ENCODE measurements at regions not wholly inside any gene's neighbourhood (a gene's known extent, or its start where the extent isn't known, plus 50 kb on each side); places are given as distances from the start of the nearest gene placed in this dataset.
A peak's percentile ranks its signal among the peaks of the same experiment; 100 is the strongest.

GRCh38 chr1:209510063-209510462 lies 73.5 kb upstream of the CAMK1G start:
- no peak for DNase-seq (ENCODE audit: low spot score)

GRCh38 chr1:209511169-209511568 lies 72.3 kb upstream of the CAMK1G start:
- DNase-seq (ENCODE audit: low spot score) = no peak

DNA sequence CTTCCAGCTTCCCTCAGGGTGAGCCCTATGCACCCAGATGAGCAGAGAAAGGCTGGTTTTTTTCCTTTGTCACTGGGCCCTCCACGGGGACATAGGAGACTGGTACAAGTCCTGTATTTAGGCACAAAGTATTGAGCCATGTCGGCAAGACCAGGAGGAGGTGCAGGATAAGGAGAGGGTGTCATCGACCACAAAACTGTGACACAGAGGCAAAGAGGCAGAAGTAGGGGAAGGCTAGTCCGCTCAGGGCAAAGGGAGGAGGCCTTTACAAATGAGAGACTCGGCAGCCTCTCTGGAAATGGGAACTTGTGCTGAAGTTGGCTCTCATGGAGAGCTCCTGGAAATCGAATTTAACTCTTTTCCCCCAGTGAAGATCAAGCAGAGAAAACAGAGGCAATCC lies 70.7 kb upstream of the CAMK1G start:
- DNase-seq (ENCODE audit: low spot score) = no peak

DNA sequence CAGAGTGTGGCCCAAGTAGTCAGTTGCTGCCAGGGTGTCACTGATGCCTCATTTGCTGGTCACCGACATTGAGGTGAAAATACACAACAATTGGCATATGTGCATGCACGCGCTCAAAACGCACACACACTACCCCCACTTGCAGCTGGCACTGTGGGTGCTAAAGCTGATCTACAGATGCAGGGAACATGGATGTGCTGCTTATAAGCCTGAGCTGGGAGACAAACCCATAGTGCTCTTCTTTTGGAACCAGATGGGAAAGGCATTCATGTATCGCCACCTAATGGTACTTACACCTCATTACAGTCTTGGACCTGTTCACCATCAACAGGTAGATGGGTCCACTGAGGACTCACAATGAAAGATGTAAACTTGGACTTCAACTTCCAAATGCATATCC lies 70.3 kb upstream of the CAMK1G start:
- DNase-seq (ENCODE audit: low spot score) = peak; percentile 55

DNA sequence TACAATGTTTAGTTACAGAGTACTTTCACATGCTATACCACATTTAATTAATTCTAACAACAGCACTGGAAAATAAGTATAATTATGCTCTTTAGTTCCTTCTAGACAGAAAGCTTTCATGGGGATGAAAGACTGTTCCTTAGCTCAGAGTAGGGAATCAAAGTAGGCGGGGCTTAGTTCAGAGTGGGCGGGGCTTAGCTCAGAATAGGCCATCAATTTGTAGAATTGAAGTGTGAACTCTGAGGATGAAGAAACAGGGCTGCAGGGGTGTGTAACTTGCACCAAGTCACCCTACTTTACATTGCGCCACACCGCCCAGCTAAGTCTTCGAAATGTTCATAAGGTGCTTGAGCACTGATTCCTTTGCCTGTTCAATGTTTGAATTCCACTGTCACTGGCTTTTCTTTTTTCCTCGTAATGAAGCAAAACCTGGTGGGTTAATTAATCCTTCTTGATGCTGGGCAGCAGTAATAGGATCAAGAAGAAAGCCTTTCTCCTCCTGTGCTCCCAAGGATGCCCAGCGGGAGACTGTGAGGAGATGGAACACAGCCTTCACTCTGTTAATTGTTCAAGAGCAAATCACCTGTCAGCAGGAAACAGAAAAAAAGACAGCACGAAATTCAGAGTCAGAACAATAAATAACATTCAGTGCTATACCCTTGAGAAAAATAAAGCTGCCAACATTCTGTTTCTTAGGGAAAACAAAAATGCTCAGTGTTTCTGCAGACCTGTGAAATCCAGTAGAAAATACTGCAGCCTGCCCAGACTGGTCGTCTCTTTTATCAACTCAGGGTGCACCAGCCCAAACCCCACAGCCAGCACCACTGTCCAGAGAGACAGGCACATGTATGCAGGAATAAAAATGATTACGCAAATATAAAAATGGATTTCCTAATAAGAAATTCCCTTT lies 66.5 kb upstream of the CAMK1G start:
- no peak for DNase-seq (ENCODE audit: low spot score)

DNA sequence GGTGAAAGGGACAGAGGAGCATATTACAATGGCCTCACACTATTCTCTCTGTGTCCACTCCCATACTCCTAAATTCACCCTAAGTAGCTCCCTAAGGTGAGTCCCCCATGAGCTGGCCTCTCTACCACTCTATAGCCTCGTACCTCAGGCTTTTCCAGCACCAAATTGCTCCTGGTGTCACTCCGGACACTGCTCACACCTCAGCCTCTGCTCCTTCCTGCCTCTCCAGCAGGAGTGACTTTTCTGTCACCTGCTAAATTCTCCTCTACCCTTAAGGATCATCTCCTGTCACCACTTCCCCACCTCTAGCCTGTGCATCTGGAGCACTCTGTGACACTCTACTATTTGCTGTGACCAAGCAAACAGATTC lies 65.8 kb upstream of the CAMK1G start:
- no peak for DNase-seq (ENCODE audit: low spot score)

- no peak for DNase-seq (ENCODE audit: low spot score)
These were observed 63.7 kb upstream of the CAMK1G start for GRCh38 chr1:209519786-209520185.

GRCh38 chr1:209522826-209523225 lies 60.7 kb upstream of the CAMK1G start:
- no peak for DNase-seq (ENCODE audit: low spot score)

GRCh38 chr1:209526137-209526536 lies 57.4 kb upstream of the CAMK1G start:
- no peak for DNase-seq (ENCODE audit: low spot score)

DNA sequence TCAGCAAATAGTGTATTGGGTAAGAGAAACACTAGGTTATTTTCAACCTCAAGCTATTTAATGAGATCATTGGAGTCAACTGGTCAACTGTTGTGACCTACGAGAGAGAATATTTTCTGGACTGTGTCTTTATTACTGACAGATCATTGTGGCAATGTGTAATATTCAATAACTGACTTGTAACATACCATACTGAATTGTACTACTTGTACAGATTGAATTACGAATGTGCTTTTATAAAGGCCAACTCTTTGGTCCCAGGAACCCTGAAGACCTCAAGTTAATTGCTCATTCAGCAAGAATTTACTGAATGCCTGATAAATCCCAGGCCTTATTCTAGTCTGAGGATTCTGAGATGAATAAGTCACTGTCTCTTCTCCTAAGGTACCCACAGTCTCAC lies 56.1 kb upstream of the CAMK1G start:
- no peak for DNase-seq (ENCODE audit: low spot score)

DNA sequence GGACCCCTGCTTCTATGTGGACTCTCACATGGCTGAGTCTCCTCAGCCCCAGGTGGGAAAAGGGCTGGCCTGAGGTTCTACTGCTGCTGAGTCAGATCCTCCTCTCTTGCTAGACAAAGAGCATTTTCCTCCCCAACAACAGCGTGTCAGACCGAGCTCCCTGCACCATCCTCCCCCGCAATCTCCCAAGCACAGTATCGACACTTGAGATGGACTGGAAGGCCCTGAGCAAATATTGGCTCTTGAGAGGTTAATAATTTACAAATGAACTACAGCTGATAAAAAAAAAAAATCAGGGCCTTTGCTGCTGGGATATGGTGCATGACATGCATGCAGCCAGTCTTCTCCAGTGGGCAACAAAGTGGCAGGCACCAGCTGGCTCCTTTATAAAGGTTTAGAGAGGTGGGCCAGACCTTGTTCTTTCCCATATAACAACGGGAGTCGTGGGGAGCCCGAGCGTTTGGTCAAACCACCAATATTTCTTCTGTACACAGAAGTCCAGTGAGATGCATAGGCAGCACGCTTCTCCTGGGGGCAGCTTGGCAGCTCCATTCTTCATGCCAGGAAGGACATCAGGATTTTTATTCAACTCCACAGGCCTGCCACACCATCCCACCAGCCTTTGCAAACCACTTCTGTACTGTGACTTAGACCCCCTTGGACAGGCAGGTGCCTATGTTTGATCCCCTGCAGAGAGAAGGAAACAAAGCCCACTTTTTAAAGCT lies 55.4 kb upstream of the CAMK1G start:
- no peak for DNase-seq (ENCODE audit: low spot score)

DNA sequence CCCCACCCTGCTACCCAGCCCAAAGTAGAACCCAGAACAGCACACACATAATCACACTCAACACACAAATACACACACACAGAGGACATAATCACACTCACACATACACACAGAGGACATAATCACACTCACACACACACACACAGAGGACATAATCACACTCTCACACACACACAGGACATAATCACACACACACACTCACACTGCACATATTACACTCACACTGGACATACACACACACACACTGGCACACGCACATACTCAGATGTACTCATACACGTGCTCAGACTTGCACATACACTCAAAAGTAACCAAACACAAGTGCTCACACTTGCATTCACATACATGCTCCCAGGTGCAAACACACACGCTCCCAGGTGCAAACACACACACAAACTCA lies 54.3 kb upstream of the CAMK1G start:
- DNase-seq (ENCODE audit: low spot score) = no peak

DNA sequence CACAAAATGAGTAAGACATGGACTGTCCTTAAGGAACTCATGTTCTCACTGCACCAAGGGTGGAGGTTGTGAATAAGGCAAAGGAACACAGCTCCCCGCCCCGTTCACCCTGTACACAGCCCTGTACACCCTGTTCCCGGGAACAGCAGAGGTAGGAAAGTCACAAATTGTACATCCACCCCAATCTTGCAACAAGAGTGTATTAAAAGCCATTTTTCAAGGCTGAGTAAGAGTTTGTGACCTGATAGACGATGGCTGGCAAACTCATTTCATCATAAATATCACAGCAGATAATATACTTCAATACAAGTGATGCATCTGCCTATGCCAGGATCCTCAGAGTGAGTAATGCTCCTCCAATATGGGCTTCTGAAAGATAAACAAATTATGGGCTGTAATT lies 52.5 kb upstream of the CAMK1G start:
- DNase-seq (ENCODE audit: low spot score) = no peak

GRCh38 chr1:209531549-209531948 lies 52.0 kb upstream of the CAMK1G start:
- no peak for DNase-seq (ENCODE audit: low spot score)

Data from RKO (cell line).